GM19455 (cell line): ENCODE measurements at regions not wholly inside any gene's neighbourhood (a gene's known extent, or its start where the extent isn't known, plus 50 kb on each side); places are given as distances from the start of the nearest gene placed in this dataset.
"Not testable (repeated sequence)": the region's sequence is repeated elsewhere in the genome, so short reads cannot be mapped to it uniquely, and the experiment has no call there.

Experiments used
- ATAC-seq: cut with Tn5 transposase; IDR thresholded peaks from one replicate; pipeline ENCODE4 v1.9.1; 2021; ENCODE audit not compliant: unreplicated experiment

- not testable (repeated sequence) for ATAC-seq
Measured at GRCh38 chr1:83154306-83154705, 844.6 kb downstream of the TTLL7 start.

DNA sequence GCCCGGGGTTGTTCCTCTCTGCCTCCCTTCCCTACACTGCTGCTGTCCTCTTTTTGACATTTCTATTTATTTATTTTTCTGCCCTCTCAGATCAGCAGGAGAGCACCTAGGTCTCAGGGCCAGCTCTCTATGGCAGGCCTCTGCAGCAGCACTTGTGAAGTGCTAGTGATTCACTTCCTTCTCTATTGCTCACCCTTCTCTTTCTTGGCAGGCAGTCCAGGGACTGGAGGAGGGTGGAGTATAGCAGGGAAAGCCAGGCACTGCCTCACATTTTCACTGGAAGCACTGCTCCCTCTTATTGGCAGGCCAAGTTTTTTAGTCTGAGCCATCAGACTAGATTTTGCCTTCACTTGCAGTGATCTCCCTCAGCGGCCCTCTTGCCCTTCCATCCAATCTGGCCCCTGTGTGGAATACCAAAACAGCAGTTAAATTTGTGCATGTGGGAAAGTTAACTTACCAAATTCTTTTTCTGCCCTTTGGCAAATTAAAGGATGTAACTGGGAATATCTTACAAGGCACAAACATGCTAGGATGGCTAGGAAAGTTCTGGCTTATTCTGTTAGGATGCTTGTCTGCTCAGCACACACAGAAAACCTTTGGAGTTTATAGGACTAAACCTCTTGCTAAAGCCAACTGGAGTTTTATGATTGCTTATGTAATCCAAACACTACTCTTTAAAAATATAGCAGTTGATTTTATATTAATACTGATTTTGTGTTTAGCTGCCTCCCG is 847.6 kb downstream of the TTLL7 start:
- ATAC-seq: not testable (repeated sequence)

DNA sequence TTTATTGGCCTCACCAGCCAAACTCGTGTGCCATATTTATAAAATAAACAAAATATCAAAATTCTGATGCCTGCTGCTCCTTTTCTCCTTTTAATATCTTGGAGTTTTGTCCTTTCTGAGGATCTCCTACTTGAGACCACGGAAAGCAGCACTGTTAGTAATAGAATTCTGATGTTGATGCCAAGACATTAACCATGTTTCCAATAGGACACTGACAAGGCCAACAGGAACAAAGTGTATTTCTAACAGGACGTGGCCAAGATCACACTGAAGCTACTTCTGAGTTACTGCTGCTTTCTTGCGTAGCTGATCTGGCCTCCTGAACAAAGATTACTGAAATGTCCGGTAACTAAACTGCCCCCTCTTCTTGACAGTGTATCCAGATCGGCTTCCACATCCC is 848.5 kb downstream of the TTLL7 start:
- not testable (repeated sequence) for ATAC-seq

GRCh38 chr1:83145820-83146219 is 853.1 kb downstream of the TTLL7 start:
- ATAC-seq: not testable (repeated sequence)

GRCh38 chr1:83142802-83143201 is 856.1 kb downstream of the TTLL7 start:
- ATAC-seq: not testable (repeated sequence)

GRCh38 chr1:83135524-83136157 is 863.3 kb downstream of the TTLL7 start:
- ATAC-seq: not testable (repeated sequence)

GRCh38 chr1:83134322-83135014 is 864.5 kb downstream of the TTLL7 start:
- ATAC-seq: not testable (repeated sequence)

GRCh38 chr1:83131692-83131955 is 867.3 kb downstream of the TTLL7 start:
- no peak for ATAC-seq

DNA sequence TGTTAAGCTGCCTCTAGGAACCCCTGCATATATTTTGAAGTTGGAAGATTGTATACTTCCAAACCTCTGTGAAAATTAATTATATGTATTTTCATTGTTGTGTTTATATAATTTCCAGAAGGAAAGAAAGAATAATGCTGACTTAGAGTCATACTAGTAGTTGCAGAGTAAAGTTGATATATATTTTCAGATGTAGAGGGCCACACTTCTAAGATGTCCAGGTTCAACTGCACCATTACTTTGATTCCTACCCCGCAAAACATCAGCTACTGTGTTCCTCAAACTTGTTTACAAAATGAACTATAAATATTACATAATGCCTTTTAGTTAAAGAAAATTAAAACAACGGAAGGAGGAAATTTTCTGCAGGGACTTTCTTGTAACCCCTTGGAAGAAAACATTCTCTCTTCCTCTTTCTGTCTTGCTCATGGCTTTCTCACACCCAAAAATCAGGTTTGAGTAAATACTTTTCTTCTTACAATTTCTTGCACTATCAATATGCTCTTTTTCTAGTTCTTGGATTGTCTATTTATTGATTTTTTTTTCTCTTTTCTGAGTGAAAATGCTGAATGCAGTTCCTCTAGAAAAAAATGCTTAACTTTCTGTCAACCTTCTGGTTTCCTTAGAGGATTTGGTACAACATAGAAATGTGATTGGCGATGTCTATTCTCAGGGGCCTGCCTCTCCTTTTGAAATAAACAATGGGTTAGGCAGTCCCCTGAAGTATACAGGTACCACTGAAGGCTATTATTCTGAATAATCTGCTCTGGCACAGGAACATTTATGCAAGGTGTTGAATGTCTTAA is 867.8 kb downstream of the TTLL7 start:
- ATAC-seq: no peak

DNA sequence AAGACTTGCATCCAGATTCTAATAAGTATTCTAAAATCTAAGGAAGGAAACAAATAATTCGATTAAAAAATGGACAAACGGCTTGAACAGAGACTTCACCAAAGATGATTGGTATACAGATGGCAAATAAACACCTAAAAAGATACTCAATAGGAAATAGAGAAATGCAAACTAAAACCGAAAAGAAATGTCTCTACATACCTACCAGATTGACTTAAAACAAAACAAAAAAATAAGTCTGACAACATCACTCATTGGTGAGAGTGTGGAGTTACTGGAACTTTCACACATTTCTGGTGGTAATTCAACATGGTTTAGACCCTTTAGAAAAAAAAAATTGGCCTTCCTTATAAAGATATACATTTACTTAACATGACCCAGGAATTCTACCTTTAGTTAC is 869.8 kb downstream of the TTLL7 start:
- no peak for ATAC-seq

DNA sequence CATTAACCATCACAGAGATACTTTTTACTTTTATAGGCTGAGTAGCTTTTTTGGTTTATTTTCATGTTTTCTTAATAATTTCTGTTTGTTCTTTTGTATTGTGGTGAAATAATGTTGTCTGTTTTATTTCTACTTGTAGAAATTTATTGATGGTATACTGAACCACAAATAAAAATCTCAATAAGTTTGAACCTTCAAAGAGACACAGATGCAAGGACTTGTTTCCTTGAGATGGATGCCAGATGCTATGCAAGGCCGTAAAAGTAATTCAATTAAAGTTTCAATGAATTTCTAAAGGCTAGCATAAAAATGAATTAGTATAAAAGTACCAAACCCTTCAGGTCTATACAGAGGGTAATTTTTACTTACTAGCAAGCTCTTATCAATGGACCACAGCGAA is 873.5 kb downstream of the TTLL7 start:
- no peak for ATAC-seq

GRCh38 chr1:83123019-83123418 is 875.9 kb downstream of the TTLL7 start:
- no peak for ATAC-seq

GRCh38 chr1:83118472-83118871 is 880.5 kb downstream of the TTLL7 start:
- no peak for ATAC-seq

DNA sequence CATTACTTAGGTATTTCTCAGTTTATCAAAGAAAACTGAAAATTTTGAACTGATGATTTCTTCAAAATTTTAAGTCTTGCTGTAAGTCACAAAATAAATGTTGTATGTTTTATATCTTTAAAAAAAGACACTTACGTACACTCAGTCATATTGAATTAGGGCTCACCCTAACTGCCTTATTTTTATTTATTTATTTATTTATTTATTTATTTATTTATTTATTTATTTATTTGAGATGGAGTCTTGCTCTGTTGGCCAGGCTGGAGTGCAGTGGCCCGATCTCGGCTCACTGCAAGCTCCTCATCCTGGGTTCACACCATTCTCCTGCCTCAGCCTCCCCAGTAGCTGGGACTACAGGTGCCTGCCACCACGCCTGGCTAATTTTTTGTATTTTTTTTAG is 881.9 kb downstream of the TTLL7 start:
- ATAC-seq: not testable (repeated sequence)

DNA sequence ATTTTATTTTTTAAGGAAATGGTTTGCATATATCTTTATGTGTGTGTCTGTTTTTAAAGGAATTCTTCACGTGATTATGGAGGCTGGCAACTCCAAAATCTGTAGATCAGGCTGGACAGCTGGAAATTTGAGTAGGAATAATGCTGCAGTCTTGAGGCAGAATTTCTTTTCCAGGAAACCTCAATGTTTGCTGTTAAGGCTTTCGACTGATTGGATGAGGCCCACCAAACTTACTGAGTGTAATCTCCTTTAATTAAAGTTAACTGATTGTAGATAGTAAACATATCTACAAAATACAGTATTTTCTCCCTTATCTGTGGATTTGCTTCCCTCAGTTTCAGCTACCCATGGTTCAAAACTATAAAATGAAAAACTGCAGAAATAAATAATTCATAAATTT is 883.1 kb downstream of the TTLL7 start:
- ATAC-seq: no peak

GRCh38 chr1:83114136-83114834 is 884.6 kb downstream of the TTLL7 start:
- ATAC-seq: no peak

GRCh38 chr1:83113652-83114051 is 885.3 kb downstream of the TTLL7 start:
- no peak for ATAC-seq

DNA sequence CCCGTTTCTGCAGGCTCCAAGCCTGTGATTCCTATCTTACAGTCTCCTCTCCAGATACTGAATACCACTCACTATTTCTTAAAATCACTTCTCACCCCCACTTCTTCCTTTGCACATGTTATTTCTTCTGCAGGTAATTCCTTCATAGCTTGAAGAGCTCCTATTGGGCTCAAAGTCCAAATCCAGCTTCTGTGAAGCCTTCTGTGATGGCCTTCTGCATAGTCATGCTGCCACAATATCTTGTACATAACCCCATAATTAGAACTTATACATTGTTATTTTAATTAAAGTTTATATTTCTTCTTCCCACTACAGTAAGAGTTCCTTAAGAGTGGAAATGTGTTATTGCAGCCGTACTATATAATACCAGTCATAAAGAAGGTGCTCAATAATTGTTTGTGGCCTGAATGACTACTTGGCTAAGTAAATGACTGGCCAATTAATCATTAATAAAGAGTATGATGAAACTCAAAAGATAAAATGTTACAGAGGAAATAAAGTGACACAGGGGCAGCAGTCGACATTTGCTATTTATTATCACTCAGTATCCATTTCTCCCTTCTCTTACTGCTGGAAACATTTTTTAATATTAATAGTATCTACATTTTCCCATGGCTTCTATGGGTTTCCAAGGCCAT is 886.6 kb downstream of the TTLL7 start:
- no peak for ATAC-seq

DNA sequence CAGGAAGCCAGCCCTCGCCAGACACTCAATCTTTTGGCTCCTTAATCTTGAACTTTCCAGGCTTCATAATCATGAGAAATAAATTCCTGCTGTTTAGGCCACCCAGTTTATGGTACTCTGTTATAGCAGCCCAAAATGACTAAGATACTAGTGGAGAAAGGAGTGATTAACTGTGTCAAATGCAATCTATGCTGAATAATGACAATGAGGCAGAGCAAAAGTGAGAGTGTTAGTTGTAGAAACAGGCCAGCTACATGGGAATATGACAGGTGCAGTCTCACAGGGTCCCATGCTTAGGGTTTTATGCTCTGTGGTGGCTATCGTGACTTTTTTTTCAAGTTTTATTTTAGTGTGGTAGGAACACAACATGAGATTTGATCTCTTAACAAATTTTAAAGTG is 888.8 kb downstream of the TTLL7 start:
- ATAC-seq: no peak

- no peak for ATAC-seq
Measured at GRCh38 chr1:83109692-83110091, 889.2 kb downstream of the TTLL7 start.
